ENCODE measurements at regions not wholly inside any gene's neighbourhood (a gene's known extent, or its start where the extent isn't known, plus 50 kb on each side); places are given as distances from the start of the nearest gene placed in this dataset.
"Not testable (repeated sequence)": the region's sequence is repeated elsewhere in the genome, so short reads cannot be mapped to it uniquely, and the experiment has no call there.

DNA sequence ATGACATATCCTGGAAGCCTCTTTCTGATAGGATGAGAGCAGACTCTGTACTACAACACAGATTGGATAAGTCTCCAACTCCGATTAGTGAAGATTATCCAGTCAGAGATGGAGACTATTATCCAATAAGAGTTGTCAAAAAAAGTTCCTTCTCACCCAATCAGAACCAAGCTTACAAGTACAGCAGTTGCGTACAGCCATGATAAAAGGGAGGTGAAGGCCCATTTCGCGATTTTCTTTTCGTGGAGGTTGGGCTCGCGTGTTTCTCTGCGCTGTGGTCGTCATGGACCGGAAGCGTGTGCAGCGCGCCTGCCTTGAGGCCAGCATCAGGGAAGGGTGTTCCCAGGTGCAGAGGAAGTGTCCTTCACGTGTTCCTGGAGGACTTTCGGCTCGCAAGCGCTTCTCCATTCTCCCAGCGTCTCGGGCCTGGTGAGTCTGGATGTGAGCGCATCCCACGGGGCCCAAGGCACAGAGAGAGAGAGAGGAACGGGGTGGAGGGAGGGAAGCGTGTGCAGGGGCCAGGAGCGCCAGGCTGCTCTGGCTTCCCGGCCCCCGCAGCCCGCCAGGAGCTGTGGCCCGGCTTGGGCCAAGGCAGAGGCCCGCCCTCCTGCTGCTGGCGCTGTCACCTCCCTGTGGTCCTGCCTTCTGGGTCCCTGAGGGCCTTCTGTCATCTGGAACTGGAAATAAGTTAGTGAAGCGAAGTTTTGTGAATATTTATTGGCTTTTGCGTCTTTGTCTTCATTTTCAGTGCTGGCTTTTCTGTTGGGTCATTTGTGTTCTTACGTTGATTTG is 53.9 kb downstream of the CDRT15L2 start:
- not testable (repeated sequence) for DNase-seq (ENCODE audit: low read depth in 2 of 2)

DNA sequence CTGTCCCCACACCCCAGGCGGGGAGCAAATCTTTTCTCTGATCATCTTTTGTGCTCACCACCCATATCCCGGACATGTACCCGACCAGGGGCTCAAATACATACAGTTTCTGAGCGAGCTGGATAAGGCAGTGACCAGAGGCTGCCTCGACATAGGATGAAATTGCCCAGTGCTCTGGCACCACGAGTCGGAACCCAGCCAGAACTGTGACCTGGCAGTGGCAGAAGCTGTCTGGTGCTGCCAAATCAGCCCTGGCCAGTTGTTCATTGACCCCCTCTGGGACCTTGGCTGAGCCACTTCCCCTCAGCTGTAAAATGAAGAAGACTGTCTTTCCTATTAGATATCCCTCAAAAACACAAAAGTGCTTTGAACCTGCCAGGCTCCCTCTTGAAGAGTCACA is 60.6 kb downstream of the CDRT15L2 start:
- H3K9me3 ChIP-seq (ENCODE audit: control insufficient read depth, insufficient read depth, low read depth, low read length); H3K4me3 ChIP-seq (replicated peaks in 1 of 4; ENCODE audit: control extremely low read depth in 1 of 4, insufficient read depth in 1 of 4, low read depth in 3 of 4, low read length in 4 of 4); H3K27me3 ChIP-seq (ENCODE audit: control insufficient read depth, insufficient read depth, low read length); H3K36me3 ChIP-seq (ENCODE audit: control insufficient read depth, insufficient read depth, low read length); H2AFZ ChIP-seq (ENCODE audit: low read length); H3K4me2 ChIP-seq (ENCODE audit: extremely low read depth, insufficient read depth, low read length); H3K9ac ChIP-seq (ENCODE audit: insufficient read depth, low read length); H3K27ac ChIP-seq (ENCODE audit: insufficient read depth, low read length); DNase-seq (ENCODE audit: low read depth in 2 of 2); H4K20me1 ChIP-seq (ENCODE audit: control insufficient read depth, extremely low read depth, insufficient read depth, low read length); H3K4me1 ChIP-seq (ENCODE audit: control insufficient read depth, extremely low read depth, insufficient read depth, low read length); H3K79me2 ChIP-seq (ENCODE audit: control insufficient read depth, insufficient read depth, low read length): not testable (repeated sequence)

More for the DNA sequence above, 53.9 kb downstream of the CDRT15L2 start:
- H3K27ac ChIP-seq (ENCODE audit: insufficient read depth, low read length); H3K4me2 ChIP-seq (ENCODE audit: extremely low read depth, insufficient read depth, low read length); H3K79me2 ChIP-seq (ENCODE audit: control insufficient read depth, insufficient read depth, low read length); H3K36me3 ChIP-seq (ENCODE audit: control insufficient read depth, insufficient read depth, low read length); H3K9me3 ChIP-seq (ENCODE audit: control insufficient read depth, insufficient read depth, low read depth, low read length); H3K4me1 ChIP-seq (ENCODE audit: control insufficient read depth, extremely low read depth, insufficient read depth, low read length); H3K9ac ChIP-seq (ENCODE audit: insufficient read depth, low read length); H4K20me1 ChIP-seq (ENCODE audit: control insufficient read depth, extremely low read depth, insufficient read depth, low read length); H3K27me3 ChIP-seq (ENCODE audit: control insufficient read depth, insufficient read depth, low read length); H3K4me3 ChIP-seq (replicated peaks in 1 of 4; ENCODE audit: control extremely low read depth in 1 of 4, insufficient read depth in 1 of 4, low read depth in 3 of 4, low read length in 4 of 4); H2AFZ ChIP-seq (ENCODE audit: low read length): not testable (repeated sequence)

DNA sequence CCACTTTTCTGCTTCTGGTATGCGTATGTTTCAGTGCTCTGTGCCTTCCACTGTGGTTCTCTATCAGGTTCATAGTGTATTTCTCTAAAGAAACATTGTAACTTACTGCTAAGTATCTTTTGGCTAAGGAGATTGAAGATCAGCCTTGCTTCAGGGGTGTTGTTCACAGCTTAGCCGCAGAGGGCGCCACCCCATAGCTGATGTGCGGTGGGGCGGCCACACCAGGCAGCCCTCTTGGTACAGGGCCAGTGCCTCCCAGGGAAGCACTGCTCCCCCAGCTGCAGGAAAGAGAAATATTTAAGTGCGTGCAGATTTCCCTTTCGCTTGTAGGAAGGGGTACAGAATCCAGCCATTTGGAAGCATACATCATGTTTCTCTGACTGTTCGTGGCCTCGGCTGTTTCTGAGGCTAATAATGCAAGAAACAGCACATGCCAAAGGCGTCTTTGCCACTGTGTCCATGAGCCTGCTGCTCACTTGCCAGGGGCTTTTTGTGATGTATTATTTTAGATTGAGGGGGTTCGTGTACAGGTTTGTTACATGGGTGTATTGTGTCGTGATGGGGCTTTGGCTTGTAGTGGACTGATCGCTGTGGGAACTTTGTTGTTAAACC is 67.2 kb downstream of the CDRT15L2 start:
- not testable (repeated sequence) for H4K20me1 ChIP-seq (ENCODE audit: control insufficient read depth, extremely low read depth, insufficient read depth, low read length); H3K27ac ChIP-seq (ENCODE audit: insufficient read depth, low read length); H2AFZ ChIP-seq (ENCODE audit: low read length); H3K36me3 ChIP-seq (ENCODE audit: control insufficient read depth, insufficient read depth, low read length); H3K4me3 ChIP-seq (replicated peaks in 1 of 4; ENCODE audit: control extremely low read depth in 1 of 4, insufficient read depth in 1 of 4, low read depth in 3 of 4, low read length in 4 of 4); H3K4me1 ChIP-seq (ENCODE audit: control insufficient read depth, extremely low read depth, insufficient read depth, low read length); H3K79me2 ChIP-seq (ENCODE audit: control insufficient read depth, insufficient read depth, low read length); DNase-seq (ENCODE audit: low read depth in 2 of 2); H3K4me2 ChIP-seq (ENCODE audit: extremely low read depth, insufficient read depth, low read length); H3K27me3 ChIP-seq (ENCODE audit: control insufficient read depth, insufficient read depth, low read length); H3K9me3 ChIP-seq (ENCODE audit: control insufficient read depth, insufficient read depth, low read depth, low read length); H3K9ac ChIP-seq (ENCODE audit: insufficient read depth, low read length)
- TF ChIP-seq, protein P1, sequence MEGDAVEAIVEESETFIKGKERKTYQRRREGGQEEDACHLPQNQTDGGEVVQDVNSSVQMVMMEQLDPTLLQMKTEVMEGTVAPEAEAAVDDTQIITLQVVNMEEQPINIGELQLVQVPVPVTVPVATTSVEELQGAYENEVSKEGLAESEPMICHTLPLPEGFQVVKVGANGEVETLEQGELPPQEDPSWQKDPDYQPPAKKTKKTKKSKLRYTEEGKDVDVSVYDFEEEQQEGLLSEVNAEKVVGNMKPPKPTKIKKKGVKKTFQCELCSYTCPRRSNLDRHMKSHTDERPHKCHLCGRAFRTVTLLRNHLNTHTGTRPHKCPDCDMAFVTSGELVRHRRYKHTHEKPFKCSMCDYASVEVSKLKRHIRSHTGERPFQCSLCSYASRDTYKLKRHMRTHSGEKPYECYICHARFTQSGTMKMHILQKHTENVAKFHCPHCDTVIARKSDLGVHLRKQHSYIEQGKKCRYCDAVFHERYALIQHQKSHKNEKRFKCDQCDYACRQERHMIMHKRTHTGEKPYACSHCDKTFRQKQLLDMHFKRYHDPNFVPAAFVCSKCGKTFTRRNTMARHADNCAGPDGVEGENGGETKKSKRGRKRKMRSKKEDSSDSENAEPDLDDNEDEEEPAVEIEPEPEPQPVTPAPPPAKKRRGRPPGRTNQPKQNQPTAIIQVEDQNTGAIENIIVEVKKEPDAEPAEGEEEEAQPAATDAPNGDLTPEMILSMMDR (conservative IDR thresholded peaks at IDR 0.05 in 1 of 2, IDR thresholded peaks at IDR 0.05 in 1 of 2; ENCODE audit: low read depth in 1 of 2, low read length in 2 of 2), result peak; percentile 19 to 40

DNA sequence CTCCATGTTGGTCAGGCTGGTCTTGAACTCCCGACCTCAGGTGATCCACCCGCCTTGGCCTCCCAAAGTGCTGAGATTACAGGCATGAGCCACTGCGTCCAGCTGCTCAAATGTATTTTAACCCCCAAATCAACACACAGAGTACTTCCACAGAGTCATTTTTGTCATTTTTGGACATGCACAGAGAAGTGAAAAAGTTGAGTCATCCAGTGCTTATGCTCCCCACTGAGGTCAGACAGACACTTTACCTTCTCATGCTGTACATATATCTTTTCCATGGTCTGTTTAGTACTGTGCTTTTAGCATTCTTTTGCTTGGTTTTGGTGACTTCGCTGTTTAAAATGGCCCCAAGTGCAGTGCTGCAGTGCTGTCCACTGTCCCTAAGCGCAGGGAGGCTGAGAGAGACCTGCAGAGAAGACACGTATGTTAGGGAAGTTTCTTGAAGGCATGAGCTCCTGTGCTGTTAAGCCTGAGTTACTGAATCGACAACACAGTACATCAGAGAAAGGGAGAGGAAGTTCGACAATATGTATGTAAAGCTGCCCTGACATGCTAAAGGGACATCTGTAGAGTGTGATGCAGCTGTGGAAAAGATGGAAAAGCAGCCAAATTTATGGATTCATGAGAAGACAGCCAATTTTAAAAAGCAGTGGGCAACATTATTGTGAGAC is 69.7 kb downstream of the CDRT15L2 start:
- H3K36me3 ChIP-seq (ENCODE audit: control insufficient read depth, insufficient read depth, low read length); H3K4me3 ChIP-seq (replicated peaks in 1 of 4; ENCODE audit: control extremely low read depth in 1 of 4, insufficient read depth in 1 of 4, low read depth in 3 of 4, low read length in 4 of 4); H3K27me3 ChIP-seq (ENCODE audit: control insufficient read depth, insufficient read depth, low read length); H2AFZ ChIP-seq (ENCODE audit: low read length); DNase-seq (ENCODE audit: low read depth in 2 of 2); H3K79me2 ChIP-seq (ENCODE audit: control insufficient read depth, insufficient read depth, low read length); H3K9ac ChIP-seq (ENCODE audit: insufficient read depth, low read length); H3K4me2 ChIP-seq (ENCODE audit: extremely low read depth, insufficient read depth, low read length); H3K27ac ChIP-seq (ENCODE audit: insufficient read depth, low read length); H4K20me1 ChIP-seq (ENCODE audit: control insufficient read depth, extremely low read depth, insufficient read depth, low read length); H3K4me1 ChIP-seq (ENCODE audit: control insufficient read depth, extremely low read depth, insufficient read depth, low read length); H3K9me3 ChIP-seq (ENCODE audit: control insufficient read depth, insufficient read depth, low read depth, low read length): not testable (repeated sequence)

DNA sequence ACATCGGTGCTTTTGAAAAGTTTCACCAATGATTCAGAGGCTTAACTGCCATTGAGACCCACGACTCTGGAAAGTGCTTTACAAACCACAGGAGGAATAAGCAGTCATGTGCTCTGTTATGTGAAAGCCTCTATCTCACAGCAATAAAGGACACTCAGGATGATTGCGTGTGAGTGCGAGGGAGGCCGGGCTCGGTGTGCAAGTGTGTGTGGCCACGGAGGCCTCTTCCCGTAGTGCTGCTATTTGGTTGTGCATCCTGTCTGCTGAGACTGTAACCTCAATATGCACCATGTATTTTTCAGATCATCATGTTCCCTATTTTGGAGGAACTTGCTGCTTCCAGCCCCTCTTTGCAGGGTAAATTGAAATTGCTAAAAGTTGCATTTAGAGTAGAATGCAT is 71.5 kb downstream of the CDRT15L2 start:
- not testable (repeated sequence) for H2AFZ ChIP-seq (ENCODE audit: low read length); H4K20me1 ChIP-seq (ENCODE audit: control insufficient read depth, extremely low read depth, insufficient read depth, low read length); H3K4me2 ChIP-seq (ENCODE audit: extremely low read depth, insufficient read depth, low read length); H3K4me1 ChIP-seq (ENCODE audit: control insufficient read depth, extremely low read depth, insufficient read depth, low read length); H3K79me2 ChIP-seq (ENCODE audit: control insufficient read depth, insufficient read depth, low read length); H3K9ac ChIP-seq (ENCODE audit: insufficient read depth, low read length); DNase-seq (ENCODE audit: low read depth in 2 of 2); H3K4me3 ChIP-seq (replicated peaks in 1 of 4; ENCODE audit: control extremely low read depth in 1 of 4, insufficient read depth in 1 of 4, low read depth in 3 of 4, low read length in 4 of 4); H3K27ac ChIP-seq (ENCODE audit: insufficient read depth, low read length); H3K36me3 ChIP-seq (ENCODE audit: control insufficient read depth, insufficient read depth, low read length); H3K9me3 ChIP-seq (ENCODE audit: control insufficient read depth, insufficient read depth, low read depth, low read length); H3K27me3 ChIP-seq (ENCODE audit: control insufficient read depth, insufficient read depth, low read length)

DNA sequence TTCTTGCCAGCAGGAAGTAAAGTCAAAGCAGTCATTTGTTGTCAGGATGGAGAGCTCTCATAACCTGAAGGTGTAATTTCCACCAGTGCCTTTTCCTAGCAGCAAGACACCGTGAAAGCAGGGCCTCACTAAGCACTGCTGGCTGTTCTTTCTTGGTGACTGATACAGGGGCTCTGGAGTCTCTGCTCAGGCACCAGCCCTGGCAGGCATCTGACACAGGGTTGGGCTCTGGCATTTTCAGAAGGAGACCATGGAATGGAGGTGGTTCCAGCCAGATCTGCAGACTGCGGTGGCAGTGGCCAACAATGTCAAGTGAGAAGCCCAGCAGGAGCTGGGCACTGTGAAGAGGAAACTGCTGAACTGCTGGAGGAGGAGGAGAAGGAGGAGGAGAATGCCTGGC is 72.2 kb downstream of the CDRT15L2 start:
- not testable (repeated sequence) for H3K9ac ChIP-seq (ENCODE audit: insufficient read depth, low read length); H2AFZ ChIP-seq (ENCODE audit: low read length); H3K27ac ChIP-seq (ENCODE audit: insufficient read depth, low read length); H3K9me3 ChIP-seq (ENCODE audit: control insufficient read depth, insufficient read depth, low read depth, low read length); H4K20me1 ChIP-seq (ENCODE audit: control insufficient read depth, extremely low read depth, insufficient read depth, low read length); H3K4me1 ChIP-seq (ENCODE audit: control insufficient read depth, extremely low read depth, insufficient read depth, low read length); H3K4me3 ChIP-seq (replicated peaks in 1 of 4; ENCODE audit: control extremely low read depth in 1 of 4, insufficient read depth in 1 of 4, low read depth in 3 of 4, low read length in 4 of 4); H3K4me2 ChIP-seq (ENCODE audit: extremely low read depth, insufficient read depth, low read length); H3K79me2 ChIP-seq (ENCODE audit: control insufficient read depth, insufficient read depth, low read length); H3K27me3 ChIP-seq (ENCODE audit: control insufficient read depth, insufficient read depth, low read length); H3K36me3 ChIP-seq (ENCODE audit: control insufficient read depth, insufficient read depth, low read length); DNase-seq (ENCODE audit: low read depth in 2 of 2)
